GM19468 (cell line): ENCODE measurements at regions not wholly inside any gene's neighbourhood (a gene's known extent, or its start where the extent isn't known, plus 50 kb on each side); places are given as distances from the start of the nearest gene placed in this dataset.
A peak's percentile ranks its signal among the peaks of the same experiment; 100 is the strongest.
"Not testable (repeated sequence)": the region's sequence is repeated elsewhere in the genome, so short reads cannot be mapped to it uniquely, and the experiment has no call there.

Experiments
- ATAC-seq: cut with Tn5 transposase; IDR thresholded peaks from one replicate; pipeline ENCODE4 v1.9.1; 2021; ENCODE audit warnings: mild to moderate bottlenecking, moderate library complexity, moderate number of reproducible peaks; ENCODE audit not compliant: unreplicated experiment; ENCODE audit errors: extremely low read depth

GRCh38 chr11:14573539-14574057 is 53.4 kb upstream of the PSMA1 start:
- ATAC-seq: not testable (repeated sequence)

DNA sequence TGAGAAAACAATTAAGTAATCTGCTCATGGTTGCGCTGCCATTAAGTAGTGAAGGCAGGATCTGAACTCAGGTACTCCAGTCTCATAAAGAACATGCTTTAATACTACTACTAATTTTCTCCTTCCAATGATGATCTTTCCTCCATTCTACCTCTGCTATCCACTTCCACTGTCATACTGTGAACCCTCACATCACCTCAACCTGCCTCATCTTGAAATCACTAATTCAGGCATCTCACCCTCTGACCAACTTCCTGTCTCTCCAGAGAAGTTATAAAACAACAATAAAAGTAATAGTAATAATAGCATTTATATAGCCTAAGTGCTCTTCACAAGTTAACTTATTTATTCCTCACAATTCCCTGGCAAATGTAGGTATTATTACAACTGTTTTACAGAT is 57.1 kb upstream of the PSMA1 start:
- ATAC-seq: no peak

DNA sequence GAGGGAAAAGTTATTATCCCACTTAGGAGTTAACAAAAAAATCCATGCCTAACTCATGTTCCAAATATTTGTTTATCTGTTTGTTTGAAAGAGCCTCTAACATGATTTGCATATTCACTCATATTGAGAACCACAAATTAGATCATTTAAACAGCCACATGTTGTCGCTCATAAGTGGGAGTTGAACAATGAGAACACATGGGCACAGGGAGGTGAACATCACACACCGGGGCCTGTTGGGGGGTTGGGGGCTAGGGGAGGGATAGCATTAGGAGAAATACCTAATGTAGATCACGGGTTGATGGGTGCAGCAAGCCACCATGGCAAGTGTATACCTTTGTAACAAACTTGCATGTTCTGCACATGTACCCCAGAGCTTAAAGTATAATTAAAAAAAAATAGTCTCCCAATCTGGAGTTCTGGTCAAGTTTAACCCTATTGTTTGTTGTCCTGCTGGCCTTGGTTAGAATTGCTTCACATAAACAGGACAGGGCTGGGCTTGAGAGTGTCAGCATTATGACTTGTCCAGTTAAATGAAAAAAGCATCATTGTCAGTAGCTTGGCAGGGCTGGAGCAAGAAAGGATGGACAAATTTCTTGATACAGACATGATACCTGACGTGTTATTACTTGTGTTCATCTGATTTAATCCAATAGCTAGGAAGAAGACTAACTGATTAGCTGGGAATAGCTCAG is 57.8 kb upstream of the PSMA1 start:
- no peak for ATAC-seq

GRCh38 chr11:14578541-14578956 is 58.4 kb upstream of the PSMA1 start:
- peak; percentile 99 for ATAC-seq

DNA sequence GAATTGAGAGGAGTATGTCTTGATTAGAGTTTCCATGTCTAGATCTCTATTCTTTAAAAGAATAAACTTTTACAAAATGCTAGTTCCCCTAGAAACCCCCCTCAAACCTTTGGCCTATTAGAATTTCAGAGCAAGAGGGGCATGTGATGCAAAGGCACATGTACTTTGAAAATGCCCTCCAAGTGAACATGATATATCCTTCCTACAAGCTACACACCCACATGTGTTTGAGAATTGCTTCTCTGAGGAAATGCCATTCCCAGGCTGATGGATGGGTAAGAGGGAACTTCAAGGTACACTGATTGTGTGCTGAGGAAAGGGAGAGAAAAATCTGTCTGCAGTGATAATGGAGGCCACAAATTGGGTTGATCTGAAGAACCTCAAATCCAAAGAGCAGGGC is 59.5 kb upstream of the PSMA1 start:
- no peak for ATAC-seq

DNA sequence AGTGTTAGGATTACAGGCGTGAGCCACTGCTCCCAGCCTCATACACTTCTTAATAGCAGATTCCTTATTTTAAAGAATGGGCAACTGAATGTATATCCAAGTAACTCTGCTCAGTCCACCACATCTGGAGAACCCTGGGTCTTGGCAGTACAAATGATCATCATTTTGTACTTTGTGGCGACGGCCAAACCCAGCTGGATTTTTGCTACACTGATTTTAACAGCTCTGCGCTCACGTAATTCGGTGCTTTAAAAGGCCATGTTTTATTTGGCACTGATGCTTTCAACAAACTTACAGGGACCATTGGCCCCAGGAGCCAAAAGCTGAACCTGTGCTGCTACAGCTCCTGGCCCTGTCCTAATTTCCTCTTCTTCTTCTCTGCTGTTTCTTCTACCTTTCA is 60.8 kb upstream of the PDE3B start:
- ATAC-seq: no peak

DNA sequence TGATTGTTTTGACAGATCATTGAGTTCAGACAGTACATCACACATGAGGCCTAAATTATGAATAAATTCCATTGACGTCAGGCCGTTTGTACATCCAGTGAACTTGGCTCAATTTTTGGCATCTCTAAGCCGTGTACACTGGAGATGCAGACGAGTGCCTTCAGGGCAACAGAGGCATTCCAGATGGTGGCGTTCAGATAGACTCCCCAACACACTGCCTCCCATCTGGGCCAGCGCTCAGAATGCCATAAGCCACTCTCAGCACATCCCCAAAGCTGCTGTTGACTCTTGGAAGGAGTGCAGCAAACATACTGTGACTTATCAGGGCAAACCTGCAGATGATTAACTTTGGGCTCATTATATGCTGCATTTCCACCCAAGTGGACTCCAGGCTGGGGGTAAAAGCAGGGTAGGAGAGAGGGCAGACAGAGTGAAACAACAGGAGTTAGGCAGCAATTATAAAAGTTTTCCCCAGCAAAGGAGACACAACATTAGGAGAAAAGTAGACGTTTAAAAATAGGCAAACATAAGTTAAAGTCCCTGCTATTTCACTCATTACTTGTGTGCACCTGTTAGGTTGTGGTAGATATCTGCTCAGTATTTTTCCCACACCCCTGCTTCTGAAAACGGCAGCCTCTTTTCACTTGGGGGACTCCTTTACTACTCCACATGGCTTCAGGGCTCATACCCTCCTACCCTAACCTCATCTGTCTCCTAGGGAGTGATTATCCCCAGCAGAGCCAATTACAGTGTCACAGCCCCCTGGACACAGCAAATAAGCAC is 60.2 kb upstream of the PDE3B start:
- ATAC-seq: no peak

DNA sequence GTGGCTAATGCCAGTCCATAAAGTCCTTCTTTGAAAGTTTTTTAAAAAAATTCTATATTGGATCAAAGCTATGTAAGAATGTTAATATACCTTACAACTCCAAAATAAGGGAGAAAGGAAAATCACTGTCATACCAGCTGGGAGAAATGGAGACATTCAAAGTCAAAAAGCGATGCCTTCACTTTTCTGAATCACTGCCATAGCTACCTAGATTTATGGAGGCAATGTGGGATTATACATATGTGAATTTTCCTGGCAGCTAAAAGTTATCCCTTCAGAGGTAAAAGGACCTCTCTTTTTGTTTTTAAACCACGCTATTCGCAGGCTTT is 59.6 kb upstream of the PDE3B start:
- no peak for ATAC-seq

DNA sequence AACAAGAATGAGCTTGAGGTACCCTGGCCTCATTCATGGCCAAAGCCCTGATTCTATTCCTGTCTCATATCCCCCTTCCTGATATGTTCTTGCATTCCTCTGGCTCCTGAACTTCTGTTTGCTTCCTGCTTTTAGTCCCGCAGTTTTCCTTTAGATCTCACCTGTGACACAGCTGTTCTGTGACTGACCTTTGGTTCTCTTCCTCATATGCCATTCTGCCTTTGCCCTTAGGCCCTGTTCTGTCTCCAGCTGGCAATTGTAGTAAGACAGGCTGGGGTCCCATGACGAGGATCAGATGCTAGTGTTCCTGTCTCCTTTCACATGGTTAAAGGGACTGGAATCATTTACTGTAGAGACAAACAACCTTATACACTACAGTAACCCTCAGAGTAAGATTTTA is 59.0 kb upstream of the PDE3B start:
- ATAC-seq: no peak

- ATAC-seq: no peak
Measured at GRCh38 chr11:14585438-14585837, 58.2 kb upstream of the PDE3B start.

DNA sequence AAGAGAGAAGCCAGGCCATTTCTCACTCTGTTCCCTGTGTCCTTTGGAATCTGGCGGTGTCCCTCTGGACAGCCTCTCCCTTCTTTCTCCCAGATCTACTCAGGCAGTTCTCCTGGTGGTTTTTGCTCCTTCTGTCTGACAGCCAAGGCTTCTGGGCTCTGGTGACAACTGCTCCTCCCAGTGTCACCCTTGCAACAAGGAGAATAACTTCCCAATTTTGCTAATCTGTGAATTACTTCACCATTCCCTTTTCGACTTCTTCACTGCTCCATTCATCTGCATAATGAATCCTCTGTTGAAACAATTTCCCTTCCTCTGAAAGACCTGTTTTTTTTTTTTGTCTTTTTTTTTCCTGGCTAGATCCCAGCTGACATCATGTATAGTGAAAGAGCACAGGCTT is 56.3 kb upstream of the PDE3B start:
- no peak for ATAC-seq

DNA sequence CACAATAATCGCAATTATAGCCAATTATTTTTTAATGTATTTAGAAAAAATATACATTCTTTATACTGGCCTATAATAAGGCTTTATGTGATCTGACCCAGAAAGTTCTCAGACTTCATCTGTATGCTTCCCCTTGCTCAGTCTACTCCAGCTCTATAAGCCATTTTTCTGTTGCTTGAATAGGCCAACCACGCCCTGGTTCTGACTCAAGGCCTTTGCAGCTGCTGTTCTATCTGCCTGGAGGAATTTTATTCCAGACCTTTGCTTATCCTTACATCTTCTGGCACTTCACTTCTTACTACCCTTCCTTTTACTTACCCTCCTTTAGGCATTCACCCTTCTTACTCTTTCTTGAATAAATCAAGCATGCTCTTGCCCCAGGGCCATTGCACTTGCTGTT is 54.9 kb upstream of the PDE3B start:
- no peak for ATAC-seq

DNA sequence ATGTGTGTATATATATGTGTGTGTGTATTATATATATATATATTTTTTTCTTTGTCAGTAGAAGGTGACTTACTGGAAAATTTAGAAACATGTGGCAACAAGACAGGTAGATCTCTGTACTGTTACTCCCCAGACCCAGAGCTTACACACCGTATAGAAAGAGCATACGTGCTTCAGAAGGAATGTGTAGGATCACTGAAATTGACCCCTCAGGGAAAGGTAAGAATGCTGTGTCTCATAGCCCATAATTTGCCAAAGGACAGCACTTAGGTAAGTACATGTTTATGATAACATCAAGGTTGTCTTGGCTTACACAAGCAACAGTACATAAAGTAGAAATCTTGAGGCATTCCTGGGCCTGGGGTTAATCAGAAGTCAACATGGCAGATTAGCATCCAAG is 54.2 kb upstream of the PDE3B start:
- no peak for ATAC-seq

GRCh38 chr11:14591046-14591445 is 52.6 kb upstream of the PDE3B start:
- ATAC-seq: not testable (repeated sequence)

GRCh38 chr11:14593671-14594070 is 49.9 kb upstream of the PDE3B start:
- ATAC-seq: no peak
